Suprapubic skin (tissue), 4 donors: ENCODE measurements at regions not wholly inside any gene's neighbourhood (a gene's known extent, or its start where the extent isn't known, plus 50 kb on each side); places are given as distances from the start of the nearest gene placed in this dataset.

Experiments used
- POLR2A ChIP-seq, 2 donors: fragments of 450-650 bp; IDR thresholded peaks; one replicate each; pipeline ENCODE4 v1.6.1; 2017; ENCODE audit warnings: antibody characterized with exemption in 2 of 2, mild to moderate bottlenecking in 2 of 2, moderate library complexity in 2 of 2
- POLR2AphosphoS5 ChIP-seq, 3 donors: sonication (generic); formaldehyde crosslinking; IDR thresholded peaks; one replicate each; pipeline ENCODE4 v1.6.1; 2017; ENCODE audit warnings: antibody characterized with exemption in 3 of 3
- TF ChIP-seq, protein P1 (sequence below), 2 donors: fragments of 200-600 bp in 1 of 2; fragments of 450-650 bp in 1 of 2; sonication (generic) in 1 of 2; IDR thresholded peaks; one replicate each; pipeline ENCODE4 v1.5.1; 2016 to 2019; ENCODE audit warnings: antibody characterized with exemption in 2 of 2, mild to moderate bottlenecking in 1 of 2, moderate library complexity in 1 of 2

DNA sequence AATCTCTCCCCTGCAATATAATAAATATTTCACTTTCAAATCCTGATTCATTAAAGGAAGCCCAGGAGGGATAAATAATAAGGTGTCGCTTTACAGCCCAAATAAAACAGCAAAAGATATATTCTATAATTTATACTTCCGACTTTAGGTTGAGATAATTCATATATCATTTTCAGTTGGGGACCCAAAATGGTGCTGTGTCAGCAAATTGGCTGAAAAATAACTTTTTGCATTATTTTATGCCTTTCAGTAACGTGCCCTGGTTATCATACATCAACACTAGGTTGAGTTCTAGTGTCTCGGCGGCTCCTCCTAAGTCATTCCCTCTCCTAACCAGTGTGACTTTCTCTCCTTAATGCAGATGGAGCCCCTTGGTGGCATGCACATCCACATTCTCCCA lies 278.2 kb downstream of the NXPE2 start:
- TF ChIP-seq, protein P1, sequence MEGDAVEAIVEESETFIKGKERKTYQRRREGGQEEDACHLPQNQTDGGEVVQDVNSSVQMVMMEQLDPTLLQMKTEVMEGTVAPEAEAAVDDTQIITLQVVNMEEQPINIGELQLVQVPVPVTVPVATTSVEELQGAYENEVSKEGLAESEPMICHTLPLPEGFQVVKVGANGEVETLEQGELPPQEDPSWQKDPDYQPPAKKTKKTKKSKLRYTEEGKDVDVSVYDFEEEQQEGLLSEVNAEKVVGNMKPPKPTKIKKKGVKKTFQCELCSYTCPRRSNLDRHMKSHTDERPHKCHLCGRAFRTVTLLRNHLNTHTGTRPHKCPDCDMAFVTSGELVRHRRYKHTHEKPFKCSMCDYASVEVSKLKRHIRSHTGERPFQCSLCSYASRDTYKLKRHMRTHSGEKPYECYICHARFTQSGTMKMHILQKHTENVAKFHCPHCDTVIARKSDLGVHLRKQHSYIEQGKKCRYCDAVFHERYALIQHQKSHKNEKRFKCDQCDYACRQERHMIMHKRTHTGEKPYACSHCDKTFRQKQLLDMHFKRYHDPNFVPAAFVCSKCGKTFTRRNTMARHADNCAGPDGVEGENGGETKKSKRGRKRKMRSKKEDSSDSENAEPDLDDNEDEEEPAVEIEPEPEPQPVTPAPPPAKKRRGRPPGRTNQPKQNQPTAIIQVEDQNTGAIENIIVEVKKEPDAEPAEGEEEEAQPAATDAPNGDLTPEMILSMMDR (IDR thresholded peaks at IDR 0.05) = no peak
- TF ChIP-seq POLR2AphosphoS5 (IDR thresholded peaks at IDR 0.05) (no peak), POLR2A (IDR thresholded peaks at IDR 0.05) (no peak)
